ENCODE measurements at regions not wholly inside any gene's neighbourhood (a gene's known extent, or its start where the extent isn't known, plus 50 kb on each side); places are given as distances from the start of the nearest gene placed in this dataset.
"Not testable (repeated sequence)": the region's sequence is repeated elsewhere in the genome, so short reads cannot be mapped to it uniquely, and the experiment has no call there.

GRCh38 chr5:130815246-130815645 lies 349.8 kb downstream of the HINT1 start:
- DNase-seq: no peak

- DNase-seq: no peak
Observed at GRCh38 chr5:130808691-130809090, 356.4 kb downstream of the HINT1 start.

- no peak for DNase-seq
Observed at GRCh38 chr5:130805648-130806047, 359.4 kb downstream of the HINT1 start.

GRCh38 chr5:130805036-130805435 lies 360.0 kb downstream of the HINT1 start:
- DNase-seq: no peak

GRCh38 chr5:130801963-130802362 lies 363.1 kb downstream of the HINT1 start:
- no peak for DNase-seq

- no peak for DNase-seq
Observed at GRCh38 chr5:130799015-130799414, 366.0 kb downstream of the HINT1 start.

- no peak for DNase-seq
Observed at GRCh38 chr5:130797303-130797702, 367.8 kb downstream of the HINT1 start.

- DNase-seq: no peak
Observed at GRCh38 chr5:130796902-130797301, 368.2 kb downstream of the HINT1 start.

- DNase-seq: no peak
Observed at GRCh38 chr5:130796032-130796431, 369.0 kb downstream of the HINT1 start.

GRCh38 chr5:130795037-130795436 lies 370.0 kb downstream of the HINT1 start:
- DNase-seq: no peak

- no peak for DNase-seq
Observed at GRCh38 chr5:130777794-130778193, 387.3 kb downstream of the HINT1 start.

- no peak for DNase-seq
Observed at GRCh38 chr5:130773813-130774212, 391.2 kb downstream of the HINT1 start.

GRCh38 chr5:130762031-130762430 lies 403.0 kb downstream of the HINT1 start:
- DNase-seq: no peak

- DNase-seq: no peak
Observed at GRCh38 chr5:130759061-130759460, 406.0 kb downstream of the HINT1 start.

- no peak for DNase-seq
Observed at GRCh38 chr5:130747556-130747955, 417.5 kb downstream of the HINT1 start.

- DNase-seq: not testable (repeated sequence)
Observed at GRCh38 chr5:130746641-130747040, 418.4 kb downstream of the HINT1 start.

- DNase-seq: no peak
Observed at GRCh38 chr5:130743092-130743491, 422.0 kb downstream of the HINT1 start.

GRCh38 chr5:130740047-130740569 lies 424.9 kb downstream of the HINT1 start:
- no peak for DNase-seq

- DNase-seq: no peak
Observed at GRCh38 chr5:130731839-130732238, 433.2 kb downstream of the HINT1 start.

GRCh38 chr5:130729541-130729940 lies 435.5 kb downstream of the HINT1 start:
- DNase-seq: no peak

GRCh38 chr5:130727830-130728229 lies 437.2 kb downstream of the HINT1 start:
- no peak for DNase-seq

GRCh38 chr5:130724658-130725057 lies 440.4 kb downstream of the HINT1 start:
- DNase-seq: no peak

GRCh38 chr5:130720355-130720754 lies 444.7 kb downstream of the HINT1 start:
- DNase-seq: no peak

- DNase-seq: no peak
Observed at GRCh38 chr5:130715541-130715940, 449.5 kb downstream of the HINT1 start.

- DNase-seq: no peak
Observed at GRCh38 chr5:130714200-130714599, 450.9 kb downstream of the HINT1 start.

GRCh38 chr5:130712324-130712723 lies 452.7 kb downstream of the HINT1 start:
- no peak for DNase-seq
